ENCODE measurements at regions not wholly inside any gene's neighbourhood (a gene's known extent, or its start where the extent isn't known, plus 50 kb on each side); places are given as distances from the start of the nearest gene placed in this dataset.

DNA sequence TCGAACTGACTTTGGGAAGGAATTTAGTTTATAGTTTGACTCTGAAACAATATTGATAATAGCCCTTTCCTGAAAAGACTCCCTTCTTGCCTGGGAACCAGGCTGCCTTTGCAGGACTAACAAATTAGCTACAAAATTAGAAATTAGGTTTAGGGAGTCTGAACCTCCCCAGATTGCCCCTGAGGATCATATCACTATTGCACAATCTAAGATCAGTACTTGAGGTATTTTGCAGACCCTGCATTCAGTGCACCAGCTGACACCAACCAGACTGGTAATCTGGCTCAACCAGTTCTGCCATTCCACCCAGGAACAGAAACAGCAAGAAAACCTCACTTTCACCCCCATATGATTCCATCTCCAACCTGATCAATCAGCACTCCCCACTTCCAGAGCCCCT lies 131.8 kb upstream of the GALNT5 start:
- Histone ChIP-seq H2AFZ (ENCODE audit: low read depth, low read length) (no peak overlapping the region), H3K4me1 (ENCODE audit: control insufficient read depth, insufficient read depth, low read depth, low read length) (peaks cover 3% of the 10 kb centered on the region), H3K4me3 (ENCODE audit: insufficient read depth in 1 of 2, low read depth in 1 of 2, low read length in 2 of 2) (no peak overlapping the region), H4K91ac (ENCODE audit: low read length) (no peak overlapping the region), H4K8ac (ENCODE audit: low read length) (no peak overlapping the region), H3K27ac (ENCODE audit: low read length, poor library complexity, severe bottlenecking) (no peak overlapping the region), H3K79me1 (replicated peaks; ENCODE audit: low read length, poor library complexity, severe bottlenecking) (no peaks in the 10 kb centered on the region), H2BK5ac (ENCODE audit: low read depth, low read length, poor library complexity, severe bottlenecking) (no peak overlapping the region), H3K14ac (ENCODE audit: low read length in 2 of 2) (no peak overlapping the region), H2BK15ac (ENCODE audit: low read depth, poor library complexity, severe bottlenecking) (no peak overlapping the region), H2BK12ac (ENCODE audit: low read length in 2 of 2) (no peak overlapping the region), H3K18ac (ENCODE audit: low read depth in 1 of 2, low read length in 2 of 2) (no peak overlapping the region), H3K4me2 (ENCODE audit: low read length, poor library complexity, severe bottlenecking) (no peak overlapping the region), H3K4ac (ENCODE audit: low read depth in 1 of 2, low read length in 2 of 2) (no peak overlapping the region), H2AK5ac (ENCODE audit: low read length, severe bottlenecking) (no peak overlapping the region), H3K9ac (ENCODE audit: low read length) (no peak overlapping the region), H3K27me3 (ENCODE audit: control insufficient read depth in 1 of 2, insufficient read depth in 1 of 2, low read length in 2 of 2) (no peaks in the 10 kb centered on the region), H3K23ac (ENCODE audit: low read length in 2 of 2) (no peak overlapping the region), H3K36me3 (ENCODE audit: control insufficient read depth in 1 of 2, insufficient read depth in 2 of 2, low read depth in 1 of 2, low read length in 2 of 2) (no peaks in the 10 kb centered on the region), H2BK120ac (ENCODE audit: low read depth, low read length) (no peak overlapping the region), H3K9me3 (ENCODE audit: control insufficient read depth, low read length) (no peaks in the 10 kb centered on the region)
- no CpG with 5 or more reads among the region's 1 CpG for WGBS
- DNase-seq = no peak

DNA sequence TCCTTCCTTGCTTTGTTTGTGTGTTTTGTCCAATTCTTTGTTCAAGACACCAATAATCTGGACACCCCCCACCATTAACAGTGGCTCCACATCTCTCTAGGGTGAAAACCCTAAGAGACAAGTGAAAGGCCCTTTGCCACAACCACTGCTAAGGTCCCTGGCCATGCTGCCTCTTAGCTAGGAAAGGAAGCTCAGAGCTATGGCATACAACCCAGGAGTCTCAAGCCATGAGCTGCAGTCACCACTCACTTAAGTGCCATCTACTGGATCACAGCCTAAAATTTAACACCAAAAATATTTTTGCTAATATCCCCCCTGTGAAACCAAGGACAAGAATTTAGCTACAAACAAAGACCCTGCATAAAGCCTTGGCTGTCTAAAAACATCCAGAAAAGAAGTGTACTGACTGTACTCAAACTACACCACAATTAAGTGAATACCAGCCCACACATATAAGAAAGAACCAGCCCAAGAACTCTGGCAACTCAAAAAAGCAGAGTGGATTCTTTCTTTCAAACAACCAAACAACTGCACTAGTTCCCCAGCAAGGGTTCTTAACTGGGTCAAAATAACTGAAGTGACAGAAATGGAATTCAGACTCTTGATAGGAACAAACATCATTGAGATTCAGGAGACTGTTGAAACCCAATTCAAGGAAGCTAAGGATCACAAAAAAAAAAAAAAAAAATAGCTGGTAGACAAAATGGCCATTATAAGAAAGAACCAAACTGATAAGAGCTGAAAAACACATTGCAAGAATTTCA lies 130.1 kb upstream of the GALNT5 start:
- Histone ChIP-seq H3K36me3 (ENCODE audit: control insufficient read depth in 1 of 2, insufficient read depth in 2 of 2, low read depth in 1 of 2, low read length in 2 of 2) (no peaks in the 10 kb centered on the region), H3K4me1 (ENCODE audit: control insufficient read depth, insufficient read depth, low read depth, low read length) (peaks cover 3% of the 10 kb centered on the region), H3K4me2 (ENCODE audit: low read length, poor library complexity, severe bottlenecking) (no peak overlapping the region), H3K9ac (ENCODE audit: low read length) (no peak overlapping the region), H3K79me1 (replicated peaks; ENCODE audit: low read length, poor library complexity, severe bottlenecking) (no peaks in the 10 kb centered on the region), H3K27me3 (ENCODE audit: control insufficient read depth in 1 of 2, insufficient read depth in 1 of 2, low read length in 2 of 2) (no peaks in the 10 kb centered on the region), H2BK120ac (ENCODE audit: low read depth, low read length) (no peak overlapping the region), H3K9me3 (ENCODE audit: control insufficient read depth, low read length) (no peaks in the 10 kb centered on the region), H3K27ac (ENCODE audit: low read length, poor library complexity, severe bottlenecking) (no peak overlapping the region), H2BK5ac (ENCODE audit: low read depth, low read length, poor library complexity, severe bottlenecking) (no peak overlapping the region), H3K4me3 (ENCODE audit: insufficient read depth in 1 of 2, low read depth in 1 of 2, low read length in 2 of 2) (no peak overlapping the region), H3K18ac (ENCODE audit: low read depth in 1 of 2, low read length in 2 of 2) (no peak overlapping the region), H2AK5ac (ENCODE audit: low read length, severe bottlenecking) (no peak overlapping the region), H2BK12ac (ENCODE audit: low read length in 2 of 2) (no peak overlapping the region), H4K91ac (ENCODE audit: low read length) (no peak overlapping the region), H4K8ac (ENCODE audit: low read length) (no peak overlapping the region), H2BK15ac (ENCODE audit: low read depth, poor library complexity, severe bottlenecking) (no peak overlapping the region), H2AFZ (ENCODE audit: low read depth, low read length) (no peak overlapping the region), H3K4ac (ENCODE audit: low read depth in 1 of 2, low read length in 2 of 2) (no peak overlapping the region), H3K23ac (ENCODE audit: low read length in 2 of 2) (no peak overlapping the region), H3K14ac (ENCODE audit: low read length in 2 of 2) (no peak overlapping the region)
- no peak for DNase-seq

GRCh38 chr2:157143901-157144300 lies 113.6 kb upstream of the GALNT5 start:
- H3K4me1 ChIP-seq (ENCODE audit: control insufficient read depth, insufficient read depth, low read depth, low read length) = no peaks in the 10 kb centered on the region
- no peaks in the 10 kb centered on the region for H3K9me3 ChIP-seq (ENCODE audit: control insufficient read depth, low read length)
- H4K8ac ChIP-seq (ENCODE audit: low read length) = no peak overlapping the region
- H3K27ac ChIP-seq (ENCODE audit: low read length, poor library complexity, severe bottlenecking) = no peak overlapping the region
- H3K23ac ChIP-seq (ENCODE audit: low read length in 2 of 2) = no peak overlapping the region
- H3K4me2 ChIP-seq (ENCODE audit: low read length, poor library complexity, severe bottlenecking) = no peak overlapping the region
- H3K4ac ChIP-seq (ENCODE audit: low read depth in 1 of 2, low read length in 2 of 2) = no peak overlapping the region
- peak overlapping the region in 1 of 2 experiments; percentile 84 for H3K14ac ChIP-seq (ENCODE audit: low read length in 2 of 2)
- H3K27me3 ChIP-seq (ENCODE audit: control insufficient read depth in 1 of 2, insufficient read depth in 1 of 2, low read length in 2 of 2) = no peaks in the 10 kb centered on the region
- H3K4me3 ChIP-seq (ENCODE audit: insufficient read depth in 1 of 2, low read depth in 1 of 2, low read length in 2 of 2) = no peak overlapping the region
- H2BK5ac ChIP-seq (ENCODE audit: low read depth, low read length, poor library complexity, severe bottlenecking) = no peak overlapping the region
- WGBS = 97% methylated on average over 4 of the region's 4 CpGs
- no peak overlapping the region for H2BK12ac ChIP-seq (ENCODE audit: low read length in 2 of 2)
- no peak overlapping the region for H2BK120ac ChIP-seq (ENCODE audit: low read depth, low read length)
- no peak overlapping the region for H3K9ac ChIP-seq (ENCODE audit: low read length)
- H4K91ac ChIP-seq (ENCODE audit: low read length) = no peak overlapping the region
- no peak for DNase-seq
- no peak overlapping the region for H2AFZ ChIP-seq (ENCODE audit: low read depth, low read length)
- H3K18ac ChIP-seq (ENCODE audit: low read depth in 1 of 2, low read length in 2 of 2) = peak overlapping the region in 1 of 2 experiments; percentile 12
- H3K79me1 ChIP-seq (replicated peaks; ENCODE audit: low read length, poor library complexity, severe bottlenecking) = no peaks in the 10 kb centered on the region
- H2AK5ac ChIP-seq (ENCODE audit: low read length, severe bottlenecking) = no peak overlapping the region
- H2BK15ac ChIP-seq (ENCODE audit: low read depth, poor library complexity, severe bottlenecking) = no peak overlapping the region
- no peaks in the 10 kb centered on the region for H3K36me3 ChIP-seq (ENCODE audit: control insufficient read depth in 1 of 2, insufficient read depth in 2 of 2, low read depth in 1 of 2, low read length in 2 of 2)

- Histone ChIP-seq H2BK120ac (ENCODE audit: low read depth, low read length) (no peak overlapping the region), H3K23ac (ENCODE audit: low read length in 2 of 2) (no peak overlapping the region), H2BK15ac (ENCODE audit: low read depth, poor library complexity, severe bottlenecking) (no peak overlapping the region), H2AFZ (ENCODE audit: low read depth, low read length) (no peak overlapping the region), H2BK5ac (ENCODE audit: low read depth, low read length, poor library complexity, severe bottlenecking) (no peak overlapping the region), H3K9ac (ENCODE audit: low read length) (no peak overlapping the region), H3K18ac (ENCODE audit: low read depth in 1 of 2, low read length in 2 of 2) (no peak overlapping the region), H3K4me1 (ENCODE audit: control insufficient read depth, insufficient read depth, low read depth, low read length) (no peaks in the 10 kb centered on the region), H4K8ac (ENCODE audit: low read length) (no peak overlapping the region), H2AK5ac (ENCODE audit: low read length, severe bottlenecking) (no peak overlapping the region), H3K36me3 (ENCODE audit: control insufficient read depth in 1 of 2, insufficient read depth in 2 of 2, low read depth in 1 of 2, low read length in 2 of 2) (no peaks in the 10 kb centered on the region), H3K9me3 (ENCODE audit: control insufficient read depth, low read length) (no peaks in the 10 kb centered on the region), H3K79me1 (replicated peaks; ENCODE audit: low read length, poor library complexity, severe bottlenecking) (no peaks in the 10 kb centered on the region), H3K4ac (ENCODE audit: low read depth in 1 of 2, low read length in 2 of 2) (no peak overlapping the region), H3K4me3 (ENCODE audit: insufficient read depth in 1 of 2, low read depth in 1 of 2, low read length in 2 of 2) (no peak overlapping the region), H3K27me3 (ENCODE audit: control insufficient read depth in 1 of 2, insufficient read depth in 1 of 2, low read length in 2 of 2) (no peaks in the 10 kb centered on the region), H4K91ac (ENCODE audit: low read length) (no peak overlapping the region), H3K14ac (ENCODE audit: low read length in 2 of 2) (no peak overlapping the region), H3K27ac (ENCODE audit: low read length, poor library complexity, severe bottlenecking) (no peak overlapping the region), H3K4me2 (ENCODE audit: low read length, poor library complexity, severe bottlenecking) (no peak overlapping the region), H2BK12ac (ENCODE audit: low read length in 2 of 2) (no peak overlapping the region)
- no peak for DNase-seq
- WGBS = no CpG with 5 or more reads among the region's 2 CpGs
These were observed 108.2 kb upstream of the GALNT5 start for GRCh38 chr2:157149270-157149669.
